ENCODE measurements at regions not wholly inside any gene's neighbourhood (a gene's known extent, or its start where the extent isn't known, plus 50 kb on each side); places are given as distances from the start of the nearest gene placed in this dataset.
"Not testable (repeated sequence)": the region's sequence is repeated elsewhere in the genome, so short reads cannot be mapped to it uniquely, and the experiment has no call there.

DNA sequence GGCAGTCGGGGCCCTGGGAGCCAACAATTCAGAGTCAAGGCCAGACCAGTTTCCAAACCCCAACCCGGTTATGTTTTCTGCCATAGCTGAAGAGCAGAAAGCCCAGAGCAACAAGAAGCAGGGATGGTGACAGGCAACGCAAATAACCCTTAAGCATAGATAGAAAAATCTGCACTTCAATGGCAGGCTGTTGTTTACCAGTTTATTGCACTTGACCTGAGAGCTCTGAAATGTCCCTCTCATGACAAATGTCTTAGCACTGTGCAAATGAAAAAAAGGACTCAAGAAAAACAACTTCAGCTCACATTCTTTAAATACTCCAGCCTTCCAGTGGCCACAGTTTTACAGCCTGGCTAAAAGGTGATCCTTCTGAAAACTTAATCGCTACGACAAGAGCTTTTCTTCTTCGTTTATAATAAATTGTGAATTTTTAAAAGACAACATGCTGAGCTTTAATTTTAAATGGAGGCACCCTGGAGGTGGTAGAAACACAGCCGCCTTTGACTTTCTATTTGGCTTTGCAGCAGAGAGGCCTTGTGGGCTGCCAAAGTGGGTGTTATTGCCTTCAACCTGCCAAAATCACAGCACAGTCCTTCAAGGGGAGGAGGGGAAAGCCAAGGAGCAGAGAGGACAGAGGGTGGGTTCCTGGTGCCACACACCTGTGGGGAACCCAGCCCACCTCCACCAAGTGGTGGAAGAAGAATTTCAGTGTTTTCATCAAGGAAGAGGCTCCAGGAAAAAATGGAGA, 289.5 kb upstream of the CDYL start:
- no peak for DNase-seq

DNA sequence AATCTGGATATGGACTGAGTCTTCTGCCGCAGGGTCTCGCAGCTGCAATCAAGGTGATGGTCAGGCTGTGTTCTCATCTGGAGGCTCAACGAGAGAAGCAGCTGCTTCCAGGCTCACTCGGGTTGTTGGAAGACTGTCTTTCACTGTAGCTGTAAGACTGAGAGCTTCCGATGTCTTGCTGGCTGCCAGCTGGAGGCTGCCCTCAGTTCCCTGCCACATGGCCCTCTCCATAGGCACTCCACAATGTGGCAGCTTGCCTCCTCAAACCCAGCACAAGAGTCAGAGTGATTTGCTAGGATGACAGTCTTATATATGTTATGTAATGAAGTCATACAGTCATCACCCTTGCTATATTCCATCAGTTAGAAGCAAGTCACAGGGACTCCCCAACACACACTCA, 290.5 kb upstream of the CDYL start:
- no peak for DNase-seq

DNA sequence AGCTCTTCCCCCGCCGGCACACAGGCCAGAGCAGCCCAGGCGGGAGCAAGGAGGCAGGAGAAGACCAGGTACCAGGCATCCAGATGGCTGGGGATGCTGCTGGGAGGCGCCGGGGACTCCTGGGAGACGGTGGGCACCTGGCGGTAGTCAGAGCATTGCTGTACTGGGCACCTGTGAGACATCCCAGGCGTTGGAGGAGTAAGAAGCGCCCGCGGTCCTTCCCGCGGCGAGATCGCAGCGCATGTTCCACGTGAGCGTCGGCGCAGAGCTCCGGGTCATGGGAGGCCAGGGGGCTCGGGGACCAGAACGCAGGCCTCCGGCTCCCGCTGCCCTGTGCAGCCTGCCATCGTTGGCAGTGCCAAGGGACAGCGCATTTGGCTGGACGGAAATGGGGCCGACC, 293.7 kb upstream of the CDYL start:
- DNase-seq, result no peak

DNA sequence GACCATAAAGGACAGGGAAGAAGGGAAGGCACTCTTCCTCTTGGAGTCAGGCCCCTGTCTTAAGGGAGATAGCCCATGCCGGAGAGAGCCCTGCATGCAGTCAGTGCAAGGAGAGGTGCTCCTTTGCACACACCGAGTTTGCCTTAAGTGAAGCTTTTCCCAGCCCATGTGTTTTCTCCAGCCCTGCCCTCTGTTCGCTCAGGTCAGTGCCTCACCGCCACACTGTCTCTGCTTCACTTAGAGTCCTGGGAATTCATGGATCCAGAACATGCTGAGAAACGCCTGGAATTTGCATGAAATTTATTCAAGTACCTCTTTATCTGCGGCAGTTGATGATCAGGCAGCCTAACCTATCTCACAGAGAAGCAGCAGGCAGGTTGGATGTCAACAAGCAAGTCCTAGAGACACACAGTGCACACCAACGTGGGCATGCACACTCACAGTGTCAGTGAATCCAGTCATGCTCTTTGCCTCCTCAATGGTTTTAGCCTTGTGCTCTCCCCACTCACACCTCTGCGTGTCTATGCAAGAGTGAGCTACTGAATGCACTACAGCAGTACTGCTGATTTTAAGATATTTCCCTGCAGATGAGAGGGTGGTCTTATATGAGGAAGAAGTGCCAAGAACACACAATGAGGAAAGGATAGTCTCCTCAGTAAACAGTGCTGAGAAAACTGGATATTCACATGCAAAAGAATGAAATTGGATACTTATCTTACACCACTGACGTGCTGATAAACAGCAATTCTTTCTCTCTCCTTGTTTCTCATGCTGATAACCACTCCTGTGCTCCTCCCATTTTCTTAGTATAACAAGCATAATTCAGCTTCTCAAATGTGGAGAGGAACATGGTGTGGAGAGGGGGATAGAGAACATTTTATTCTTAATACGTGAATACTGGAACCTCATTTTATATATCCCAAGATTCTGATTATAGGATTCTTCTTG, 295.1 kb upstream of the CDYL start:
- DNase-seq, result no peak

DNA sequence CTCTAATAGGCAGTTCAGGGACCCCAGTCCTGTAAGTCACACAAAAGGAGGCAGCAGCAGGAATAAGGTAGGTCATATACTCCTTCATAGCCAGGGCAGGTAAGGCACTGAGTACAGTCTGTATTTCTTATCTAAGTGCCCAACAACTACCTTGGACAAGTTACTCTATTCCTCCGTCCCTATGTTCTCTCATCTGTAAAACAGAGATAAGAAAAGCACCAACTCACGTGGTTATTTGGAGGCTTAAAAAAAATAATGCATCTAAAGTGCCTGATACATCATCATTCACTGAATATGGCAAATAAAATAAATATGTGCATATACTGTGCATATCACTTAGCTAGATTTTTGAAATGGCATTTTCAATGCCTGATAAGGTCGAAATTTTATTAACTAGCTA, 298.1 kb upstream of the CDYL start:
- no peak for DNase-seq

DNA sequence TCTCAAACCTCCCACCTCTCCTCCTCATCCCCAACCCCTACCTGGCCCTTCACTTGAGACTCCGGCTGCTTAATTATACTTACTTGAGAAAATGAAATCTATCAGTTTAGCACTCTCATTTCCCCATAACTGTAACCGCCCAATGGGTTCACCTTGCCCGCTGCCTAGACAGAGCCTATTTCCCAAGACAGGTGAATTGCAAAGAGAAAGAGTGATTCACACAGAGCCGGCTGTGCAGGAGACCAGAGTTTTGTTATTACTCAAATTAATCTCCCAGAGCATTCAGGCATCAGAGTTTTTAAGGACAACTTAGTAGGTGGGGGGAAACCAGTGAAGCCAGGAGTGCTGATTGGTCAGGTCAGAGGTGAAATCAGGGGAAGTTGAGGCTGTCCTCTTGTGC, 301.4 kb upstream of the CDYL start:
- no peak for DNase-seq

DNA sequence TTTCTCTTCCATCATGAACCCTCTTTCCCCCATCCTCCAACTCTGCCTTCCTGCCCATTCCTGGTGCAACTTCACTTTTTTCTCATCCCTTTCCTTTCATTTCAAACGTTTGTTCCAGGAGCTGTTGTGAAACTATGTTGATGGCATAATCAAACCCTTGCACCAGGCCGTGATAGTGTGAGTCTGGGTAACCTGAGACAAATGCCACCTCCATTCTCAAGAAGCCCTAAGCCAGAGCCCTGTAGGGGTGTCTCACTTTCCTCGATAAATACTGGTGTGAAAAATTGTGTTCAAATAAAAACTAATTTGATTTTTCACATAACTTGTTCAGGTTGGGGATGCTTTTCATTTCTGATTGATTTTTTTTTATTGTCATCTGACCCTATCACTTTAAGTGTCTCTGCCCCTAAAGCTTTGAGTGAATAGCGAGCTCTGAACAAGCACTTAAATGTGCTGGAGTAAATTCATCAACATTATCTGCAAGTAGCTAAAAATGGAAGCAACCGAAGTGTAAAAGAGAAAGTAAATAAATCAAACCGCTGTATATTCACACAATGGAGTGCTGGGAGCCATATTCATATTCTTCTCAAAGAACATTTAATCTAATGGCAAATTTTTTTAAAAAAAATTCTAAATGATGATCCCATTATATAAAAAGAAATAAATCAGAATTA, 303.1 kb upstream of the CDYL start:
- no peak for DNase-seq

DNA sequence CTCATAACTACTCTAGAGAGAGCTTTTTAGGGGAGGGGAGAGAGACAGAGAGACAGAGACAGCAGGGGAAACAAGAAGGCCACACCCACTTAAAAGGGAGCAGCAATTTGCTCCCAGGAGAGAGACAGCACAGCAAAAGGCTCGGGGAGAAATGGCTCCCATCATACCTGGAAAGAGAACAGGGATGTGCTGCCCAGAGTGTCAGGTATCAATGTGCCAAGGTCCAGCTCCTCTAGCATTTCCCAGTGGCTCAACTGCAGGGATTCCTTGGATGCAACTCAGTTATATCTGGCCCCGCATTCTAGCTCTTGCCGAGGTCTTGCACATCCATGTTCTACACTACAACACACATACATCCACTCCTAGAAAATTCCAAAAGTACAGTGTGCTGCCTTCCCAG, 304.0 kb upstream of the CDYL start:
- no peak for DNase-seq

DNA sequence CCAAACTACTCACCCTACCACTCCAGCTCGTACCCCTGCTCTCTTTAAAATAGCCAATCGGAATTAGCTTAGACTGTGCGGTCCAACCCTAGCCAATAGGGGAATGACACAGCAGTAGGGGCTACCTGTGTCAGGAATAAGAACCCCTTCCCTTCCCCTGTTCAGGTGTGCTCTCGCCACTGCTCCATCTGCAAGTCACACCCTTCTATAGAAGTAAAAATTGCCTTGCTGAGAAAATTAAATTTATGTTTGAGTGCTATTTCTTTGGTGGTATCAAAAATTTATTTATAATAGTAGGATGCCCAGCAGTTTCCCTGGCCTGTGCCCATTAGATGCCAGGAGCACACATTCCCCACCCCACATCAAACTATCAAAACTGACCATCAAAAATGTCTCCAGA, 304.7 kb upstream of the CDYL start:
- not testable (repeated sequence) for DNase-seq

DNA sequence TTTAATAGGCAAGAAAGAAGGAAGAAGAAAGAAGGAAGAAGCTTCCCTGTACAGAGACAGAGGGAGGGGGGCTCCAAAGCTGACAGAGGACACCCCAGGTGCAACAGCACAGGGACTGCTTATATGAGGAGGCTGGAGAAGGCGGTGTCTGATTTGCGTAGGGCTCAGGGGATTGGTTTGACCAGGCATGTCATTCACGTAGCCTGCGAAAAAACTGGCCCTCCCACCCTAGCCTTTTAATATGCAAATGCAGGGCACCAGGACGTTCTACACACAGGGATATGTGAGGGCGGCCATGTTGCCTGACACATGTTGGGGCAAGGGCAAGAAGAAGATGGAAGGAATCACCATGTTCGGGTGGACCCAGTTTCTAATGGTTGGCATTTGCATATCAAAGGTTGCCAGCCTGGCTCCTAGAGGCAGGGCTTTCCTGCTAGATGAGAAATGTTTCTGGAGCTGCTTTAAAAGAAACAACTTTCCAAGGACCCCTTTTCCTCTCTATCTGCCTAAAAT, 305.4 kb upstream of the CDYL start:
- no peak for DNase-seq

DNA sequence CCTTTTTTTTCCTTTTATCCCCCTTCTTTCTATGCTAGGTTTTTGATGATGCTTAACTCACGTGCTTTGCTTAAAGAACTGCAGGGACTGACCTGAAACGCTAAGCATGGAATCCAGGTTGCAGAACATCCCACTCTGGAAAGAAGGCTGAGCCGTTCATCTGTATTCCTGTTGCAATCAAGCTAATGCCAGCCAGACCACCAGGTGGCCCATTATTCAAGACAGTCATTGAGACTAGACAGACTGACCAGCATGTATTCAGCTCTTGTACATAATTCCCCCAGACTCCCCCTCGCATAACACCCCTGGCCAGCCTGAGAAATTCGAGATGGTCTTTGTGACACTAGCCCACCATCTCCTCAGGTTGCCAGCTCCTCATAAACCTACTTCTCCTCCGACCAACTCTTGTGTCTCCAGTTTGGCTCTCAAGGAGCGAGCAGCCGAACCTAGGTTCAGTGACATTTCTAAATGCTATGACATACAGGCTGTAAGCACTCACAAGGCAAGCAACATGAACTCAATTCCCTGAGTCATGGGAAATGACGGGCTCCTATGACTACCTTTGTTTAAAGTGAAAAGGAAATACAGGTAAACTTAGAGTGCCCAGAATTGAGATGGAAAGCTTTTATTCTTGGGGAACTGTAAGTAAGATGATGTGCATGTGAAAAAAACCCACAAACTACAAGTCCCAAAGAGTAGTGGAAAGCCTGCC, 309.3 kb upstream of the CDYL start:
- no peak for DNase-seq

DNA sequence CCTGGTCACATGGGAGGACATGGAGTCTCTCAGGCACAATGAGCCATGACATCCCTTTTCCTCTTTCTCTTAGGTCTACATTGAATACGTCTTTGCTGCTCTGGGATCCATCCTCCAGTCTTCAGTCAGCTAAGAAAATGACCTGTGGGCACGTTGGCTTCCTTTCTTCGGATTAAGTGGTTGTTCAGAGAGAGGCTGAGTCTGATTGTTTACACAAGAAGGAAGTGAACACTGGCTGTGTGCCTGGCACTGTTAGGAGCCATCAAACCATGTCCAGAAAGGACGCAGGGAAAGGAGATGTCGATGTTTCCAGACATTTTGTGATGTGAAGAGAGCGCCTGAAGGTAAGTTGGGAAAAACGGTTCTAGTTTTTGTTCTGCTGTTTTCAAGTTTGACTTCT, 309.9 kb upstream of the CDYL start:
- no peak for DNase-seq

DNA sequence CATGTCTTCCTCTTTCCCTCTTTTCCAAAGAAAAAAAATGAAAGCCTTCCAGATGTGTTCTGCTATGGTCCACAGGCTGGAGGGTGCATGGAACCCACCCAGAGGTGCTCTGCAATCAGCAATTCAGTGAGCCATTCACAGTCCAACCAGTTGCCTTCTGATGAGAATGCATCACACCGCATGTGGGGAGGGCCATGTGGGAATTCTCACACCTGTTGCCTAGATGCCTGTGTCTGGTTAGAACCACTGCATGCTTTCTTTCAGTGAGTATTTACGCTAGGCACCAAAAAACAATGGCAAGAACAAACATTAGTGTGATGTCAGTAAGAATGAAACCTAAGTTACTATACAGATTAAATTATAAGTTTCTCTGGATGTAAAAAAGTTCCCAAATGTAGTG, 311.6 kb upstream of the CDYL start:
- DNase-seq, result no peak

DNA sequence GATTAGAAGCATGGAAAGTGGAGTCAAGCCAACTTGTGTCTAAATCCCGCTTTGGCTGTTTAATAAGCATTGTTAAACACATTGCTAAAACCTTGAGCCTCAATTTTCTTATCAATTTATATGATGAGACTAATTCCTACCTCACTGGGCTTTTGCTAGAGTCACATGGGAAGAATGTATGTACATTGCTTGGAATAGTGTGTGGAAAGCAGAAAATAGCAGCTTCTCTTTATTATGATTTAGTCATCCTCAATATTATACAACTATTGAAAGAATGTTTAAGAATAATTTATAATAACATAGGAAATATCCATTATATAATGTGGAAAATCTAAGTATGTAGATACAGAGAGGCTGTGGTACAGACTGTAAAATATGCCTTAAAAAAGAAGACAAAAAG, 313.0 kb upstream of the CDYL start:
- no peak for DNase-seq

DNA sequence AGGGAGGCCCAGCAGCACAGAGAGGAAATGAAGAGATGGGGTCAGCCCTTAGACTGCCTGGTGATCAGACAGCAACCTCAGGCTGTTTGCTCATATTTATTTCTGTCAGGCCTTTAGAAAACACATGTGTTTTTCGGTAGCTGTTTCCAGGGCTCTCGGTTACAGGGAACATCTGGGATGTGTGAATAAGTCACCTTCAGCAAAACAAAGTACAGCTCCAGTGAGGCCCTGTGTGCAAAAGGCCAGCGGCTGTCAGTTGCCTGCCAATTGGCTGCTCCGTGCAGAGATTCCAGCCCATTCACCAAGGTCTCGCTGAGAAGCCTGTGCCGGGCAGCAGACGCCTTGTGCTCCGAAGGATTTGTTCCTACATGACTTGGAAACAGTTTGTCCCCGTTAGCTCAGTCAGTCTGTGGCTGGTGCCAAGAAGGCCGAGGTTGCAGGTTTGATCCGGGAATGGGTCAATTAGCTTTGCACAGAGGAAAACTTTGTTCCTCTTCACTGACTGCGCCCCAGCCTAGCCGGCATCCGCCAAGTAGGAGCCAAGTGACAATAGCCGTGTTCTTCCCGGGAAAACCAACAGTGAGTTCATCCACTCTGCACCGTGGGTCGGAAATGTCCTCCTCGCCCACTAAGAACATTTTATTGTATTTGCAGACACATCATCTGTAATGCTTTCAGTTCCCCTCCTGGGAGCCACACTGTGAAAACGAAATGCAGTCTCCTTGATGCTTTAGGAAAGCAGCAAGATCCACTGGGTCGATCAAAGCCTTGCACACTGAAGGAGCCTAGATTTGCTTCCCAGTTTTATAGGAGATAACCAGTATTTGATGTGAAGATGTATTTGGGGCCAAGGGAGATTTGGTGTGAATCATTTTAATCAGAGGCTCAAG, 315.4 kb upstream of the CDYL start:
- no peak for DNase-seq

DNA sequence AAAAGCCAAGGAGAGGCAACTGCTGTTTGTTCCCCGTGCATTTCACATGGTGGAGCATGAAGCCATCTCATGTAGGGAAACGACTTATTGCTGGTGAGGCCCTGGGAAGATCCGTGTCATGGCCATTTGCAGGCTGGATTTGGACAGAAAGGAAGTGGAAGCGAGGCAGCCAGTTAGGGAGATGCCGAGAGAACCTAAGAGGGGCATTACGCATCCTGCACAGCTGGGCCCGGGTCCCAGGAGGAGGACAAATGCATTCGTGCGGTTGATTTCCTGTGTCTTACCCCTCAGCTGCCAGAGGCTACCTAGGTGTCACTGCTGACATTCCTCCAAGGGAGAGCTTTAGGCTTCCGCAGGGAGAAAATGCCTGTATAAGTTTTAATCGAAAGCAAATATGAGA, 316.2 kb upstream of the CDYL start:
- no peak for DNase-seq

DNA sequence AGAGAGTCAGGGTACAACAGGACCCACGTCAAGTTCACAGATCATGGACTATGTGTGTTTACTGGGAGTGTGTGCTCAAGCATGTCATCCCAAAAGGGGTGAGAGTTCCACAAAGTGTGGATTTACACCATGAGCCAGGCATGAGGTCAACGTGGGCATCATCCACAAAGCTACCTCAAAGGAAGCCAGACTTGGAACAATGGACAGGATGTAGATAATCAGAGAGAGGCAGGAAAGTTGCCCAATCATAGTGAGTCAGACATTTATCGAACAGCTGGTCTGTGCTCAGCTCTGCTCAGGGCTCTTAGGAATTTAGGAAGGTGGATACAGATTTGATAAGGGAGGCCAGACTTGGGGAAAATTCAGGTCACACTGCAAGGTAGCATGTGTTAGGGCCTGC, 317.2 kb upstream of the CDYL start:
- DNase-seq, result no peak

DNA sequence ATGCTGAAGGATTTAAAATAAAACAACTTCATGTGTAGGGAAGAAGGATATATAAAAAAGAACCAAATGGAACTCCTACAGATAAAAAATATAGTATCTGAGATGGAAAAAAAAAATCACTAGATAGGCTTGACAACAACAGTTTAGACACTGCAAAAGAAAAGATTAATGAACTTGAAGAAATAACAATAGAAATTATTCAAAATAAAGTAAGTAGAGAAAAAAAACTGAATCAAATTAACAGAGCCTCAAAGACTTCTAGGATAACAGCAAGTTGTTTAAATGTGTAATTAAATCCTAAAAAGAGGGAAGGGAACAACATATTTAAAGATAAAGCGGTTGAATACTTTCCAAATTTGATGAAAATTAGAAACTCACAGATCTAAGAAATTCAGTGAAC, 316.3 kb upstream of the ECI2 start:
- no peak for DNase-seq

DNA sequence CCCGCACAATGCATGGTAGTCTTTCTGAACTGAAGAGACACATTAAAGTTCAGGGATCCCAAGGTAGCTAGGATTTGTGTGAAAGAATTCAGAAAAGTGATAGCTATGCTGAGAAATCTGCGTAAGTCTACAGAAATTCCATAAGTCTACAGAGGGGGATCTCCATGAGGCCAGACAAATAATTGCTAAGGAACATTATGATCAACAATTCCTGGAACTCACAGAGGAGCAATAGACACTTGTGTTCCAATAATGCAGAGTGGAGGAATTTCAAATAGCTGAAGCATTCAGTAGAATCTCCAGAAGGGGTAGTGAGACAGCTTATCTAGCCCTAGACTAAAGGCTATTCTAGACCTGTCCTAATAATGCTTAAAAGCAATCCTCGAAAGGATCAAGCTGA, 315.7 kb upstream of the ECI2 start:
- no peak for DNase-seq

DNA sequence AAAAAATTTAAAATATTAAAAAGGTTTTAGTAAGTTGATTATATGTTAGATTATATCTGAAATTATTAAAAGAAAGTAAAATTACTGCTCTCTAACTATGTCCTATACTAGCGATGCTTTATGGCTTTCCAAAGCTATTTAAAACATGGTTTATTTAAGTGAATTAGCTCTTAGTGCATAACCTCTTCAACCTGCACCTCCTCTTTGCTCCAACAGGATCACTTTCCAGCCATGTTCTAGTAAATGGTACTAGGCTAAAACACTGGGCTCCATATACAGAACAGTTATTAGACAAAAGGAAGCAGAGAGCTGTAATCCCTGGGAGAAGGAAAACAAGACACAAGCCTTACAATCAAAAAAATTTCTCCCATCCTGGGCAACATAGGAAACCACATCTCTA, 314.9 kb upstream of the ECI2 start:
- DNase-seq, result no peak

DNA sequence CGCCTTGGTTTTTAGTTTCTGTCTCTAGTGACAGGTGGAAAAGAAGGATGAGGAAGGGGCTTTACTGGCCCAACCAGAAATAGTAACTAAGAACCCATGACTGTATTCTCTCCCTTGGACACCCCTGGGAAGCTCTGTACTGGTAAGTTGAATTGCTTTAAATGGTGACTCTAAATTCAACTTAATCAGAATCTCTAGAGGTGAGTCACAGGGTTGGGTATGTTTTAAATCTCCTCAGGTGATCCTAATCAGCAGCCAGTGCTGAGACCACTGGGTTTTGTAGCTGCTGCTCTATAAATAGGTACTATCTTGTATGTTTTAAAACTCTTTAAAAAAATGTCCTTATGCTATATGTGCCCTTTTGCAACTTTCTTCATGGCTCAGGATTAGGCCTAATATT, 314.0 kb upstream of the ECI2 start:
- no peak for DNase-seq

DNA sequence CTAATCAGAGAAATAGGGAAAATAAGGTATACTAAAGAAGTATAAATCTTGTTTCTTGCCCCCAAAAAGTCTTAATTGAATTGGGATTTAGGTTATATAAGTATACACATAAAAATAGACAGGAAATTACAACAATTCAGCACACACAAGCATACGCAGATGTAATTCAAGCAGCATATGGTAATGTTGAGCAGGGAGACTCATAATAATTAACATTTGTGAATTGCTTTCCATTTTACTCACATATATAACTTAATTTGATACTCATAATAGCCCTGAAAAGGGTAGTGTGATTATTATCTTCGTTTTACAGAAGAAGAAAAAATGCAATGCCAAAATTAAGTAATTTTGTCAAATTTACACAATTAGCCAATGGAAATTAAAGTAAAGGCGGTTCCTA, 313.5 kb upstream of the ECI2 start:
- DNase-seq, result no peak

Data from activated naive CD4-positive, alpha-beta T cell (primary cell).